ENCODE measurements at regions not wholly inside any gene's neighbourhood (a gene's known extent, or its start where the extent isn't known, plus 50 kb on each side); places are given as distances from the start of the nearest gene placed in this dataset.

DNA sequence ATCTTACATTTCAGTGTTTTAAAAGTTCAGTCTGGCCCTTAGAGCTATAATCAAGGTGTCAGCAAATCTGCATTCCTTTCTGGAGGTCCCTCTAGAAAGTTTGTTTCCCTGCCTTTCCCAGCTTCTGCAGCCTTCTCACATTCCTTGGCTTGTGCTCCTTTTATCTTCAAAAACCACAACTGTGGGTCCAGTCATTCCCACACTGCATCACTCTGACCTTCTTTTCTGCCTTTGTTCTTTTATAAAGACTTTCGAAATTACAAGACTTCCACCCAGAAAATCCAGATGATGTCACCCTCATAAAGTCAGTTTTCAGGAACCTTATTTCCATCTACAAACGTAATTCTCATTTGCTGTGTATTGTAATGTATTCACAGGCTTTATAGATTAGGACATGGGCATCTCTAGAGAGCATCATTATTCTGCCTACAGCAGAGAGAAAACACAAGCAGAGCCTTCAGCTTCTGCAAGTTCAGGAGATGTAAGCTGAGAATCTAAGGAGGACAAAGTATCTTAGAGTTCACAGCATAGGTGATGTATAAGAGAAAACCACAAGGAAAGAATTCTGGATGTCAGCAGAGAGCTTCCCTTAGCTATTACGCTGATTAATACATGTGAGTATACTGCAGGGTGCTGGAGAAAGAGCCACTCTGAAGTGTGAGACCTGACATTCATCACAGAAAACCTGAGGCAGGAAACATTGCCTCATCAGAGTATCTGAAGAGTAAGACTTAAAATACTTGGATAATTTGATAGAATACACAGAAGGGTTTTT, 1100.2 kb downstream of the CBLN2 start:
- no peaks in the 10 kb centered on the region for H3K9me3 ChIP-seq
- intact Hi-C loops (cut with DNase I), result no loop called here
- 36 to 47% methylated on average over 3 of the region's 3 CpGs for WGBS, 2 donors
- no peak overlapping the region for H3K4me3 ChIP-seq
- no peak for DNase-seq
- no peaks in the 10 kb centered on the region for H3K27me3 ChIP-seq
- no peak for ATAC-seq
- TF ChIP-seq, protein P1, sequence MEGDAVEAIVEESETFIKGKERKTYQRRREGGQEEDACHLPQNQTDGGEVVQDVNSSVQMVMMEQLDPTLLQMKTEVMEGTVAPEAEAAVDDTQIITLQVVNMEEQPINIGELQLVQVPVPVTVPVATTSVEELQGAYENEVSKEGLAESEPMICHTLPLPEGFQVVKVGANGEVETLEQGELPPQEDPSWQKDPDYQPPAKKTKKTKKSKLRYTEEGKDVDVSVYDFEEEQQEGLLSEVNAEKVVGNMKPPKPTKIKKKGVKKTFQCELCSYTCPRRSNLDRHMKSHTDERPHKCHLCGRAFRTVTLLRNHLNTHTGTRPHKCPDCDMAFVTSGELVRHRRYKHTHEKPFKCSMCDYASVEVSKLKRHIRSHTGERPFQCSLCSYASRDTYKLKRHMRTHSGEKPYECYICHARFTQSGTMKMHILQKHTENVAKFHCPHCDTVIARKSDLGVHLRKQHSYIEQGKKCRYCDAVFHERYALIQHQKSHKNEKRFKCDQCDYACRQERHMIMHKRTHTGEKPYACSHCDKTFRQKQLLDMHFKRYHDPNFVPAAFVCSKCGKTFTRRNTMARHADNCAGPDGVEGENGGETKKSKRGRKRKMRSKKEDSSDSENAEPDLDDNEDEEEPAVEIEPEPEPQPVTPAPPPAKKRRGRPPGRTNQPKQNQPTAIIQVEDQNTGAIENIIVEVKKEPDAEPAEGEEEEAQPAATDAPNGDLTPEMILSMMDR (IDR thresholded peaks at IDR 0.05), result no peak
- no peak for TF ChIP-seq POLR2A (IDR thresholded peaks at IDR 0.05)
- H3K36me3 ChIP-seq (replicated peaks in 1 of 2; ENCODE audit: insufficient read depth in 1 of 2, low read depth in 2 of 2), result no peaks in the 10 kb centered on the region
- H3K4me1 ChIP-seq, result no peaks in the 10 kb centered on the region
- no peak overlapping the region for H3K27ac ChIP-seq

DNA sequence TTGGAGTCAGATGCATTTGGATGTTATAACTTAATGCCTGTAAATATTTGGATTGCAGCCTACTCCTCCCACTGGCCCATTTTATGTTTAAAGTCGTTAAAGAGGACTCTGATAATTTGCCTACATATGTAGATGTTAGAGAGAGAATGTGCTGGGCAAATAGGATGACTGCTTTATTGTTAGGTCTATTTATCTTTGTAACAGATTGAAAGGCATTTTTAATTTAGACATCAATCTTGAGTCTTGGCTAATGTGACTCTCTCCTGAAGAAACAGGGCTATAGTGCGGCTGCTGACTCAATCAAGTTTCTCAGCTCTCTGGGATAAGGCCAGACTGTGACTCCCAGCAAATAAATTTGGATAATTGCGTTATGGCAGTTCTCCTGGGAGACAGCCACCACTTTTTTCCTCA, 1101.4 kb downstream of the CBLN2 start:
- ATAC-seq (no peak), DNase-seq (no peak)
- intact Hi-C loops (cut with DNase I), result no loop called here
- no peaks in the 10 kb centered on the region for H3K4me1 ChIP-seq
- no peak overlapping the region for H3K4me3 ChIP-seq
- 40 to 46% methylated on average over 3 of the region's 3 CpGs for WGBS, 2 donors
- no peaks in the 10 kb centered on the region for H3K27me3 ChIP-seq
- TF ChIP-seq, protein P1 (IDR thresholded peaks at IDR 0.05), result no peak
- no peak for TF ChIP-seq POLR2A (IDR thresholded peaks at IDR 0.05)
- H3K9me3 ChIP-seq, result no peaks in the 10 kb centered on the region
- H3K27ac ChIP-seq, result no peak overlapping the region
- H3K36me3 ChIP-seq (replicated peaks in 1 of 2; ENCODE audit: insufficient read depth in 1 of 2, low read depth in 2 of 2), result no peaks in the 10 kb centered on the region

DNA sequence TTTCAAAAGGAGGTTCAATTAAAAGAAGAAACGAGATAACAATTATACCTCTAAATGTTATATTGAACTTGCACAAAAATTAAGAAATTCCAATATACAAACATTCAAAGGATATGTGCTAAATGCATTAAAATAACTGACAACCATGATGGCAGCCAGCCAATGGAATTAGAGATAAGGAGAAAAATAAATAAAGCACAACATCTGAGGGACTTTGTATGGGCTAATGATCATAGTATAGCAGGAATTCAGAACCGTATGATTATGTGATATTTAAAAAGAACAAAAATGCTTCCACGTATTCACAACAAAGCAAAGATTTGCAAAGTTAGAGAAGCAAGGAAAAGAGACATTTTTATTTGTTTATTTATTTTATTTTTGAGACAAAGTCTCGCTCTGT, 1103.0 kb downstream of the CBLN2 start:
- ATAC-seq, result no peak
- H3K27ac ChIP-seq, result no peak overlapping the region
- TF ChIP-seq POLR2A (IDR thresholded peaks at IDR 0.05), result no peak
- TF ChIP-seq, protein P1 (IDR thresholded peaks at IDR 0.05), result no peak
- intact Hi-C loops (cut with DNase I), result no loop called here
- H3K9me3 ChIP-seq, result no peaks in the 10 kb centered on the region
- no peak for DNase-seq
- H3K4me3 ChIP-seq, result no peak overlapping the region
- no peaks in the 10 kb centered on the region for H3K36me3 ChIP-seq (replicated peaks in 1 of 2; ENCODE audit: insufficient read depth in 1 of 2, low read depth in 2 of 2)
- 32 to 38% methylated on average over 4 of the region's 4 CpGs for WGBS, 2 donors
- no peaks in the 10 kb centered on the region for H3K27me3 ChIP-seq
- no peaks in the 10 kb centered on the region for H3K4me1 ChIP-seq

DNA sequence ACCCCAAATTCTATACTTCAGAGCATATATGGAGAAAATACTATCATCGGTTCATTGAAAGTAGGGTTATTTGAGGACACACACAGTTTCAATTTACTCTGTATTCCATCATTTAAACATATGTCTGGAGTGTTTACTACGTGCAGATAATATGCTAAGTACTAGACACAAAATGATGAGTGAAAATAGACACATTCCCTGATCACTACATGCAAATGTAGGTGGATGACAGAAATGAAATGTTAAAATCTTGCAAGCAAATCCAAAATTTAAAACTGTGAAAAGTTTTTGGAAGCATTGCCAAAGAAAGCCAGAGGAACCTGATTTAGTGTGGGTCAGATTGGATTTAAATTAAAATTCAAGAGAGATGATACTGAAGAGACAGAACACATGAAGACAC, 1106.6 kb downstream of the CBLN2 start:
- Histone ChIP-seq H3K9me3 (no peaks in the 10 kb centered on the region), H3K27ac (no peak overlapping the region), H3K4me3 (no peak overlapping the region), H3K4me1 (no peaks in the 10 kb centered on the region), H3K36me3 (replicated peaks in 1 of 2; ENCODE audit: insufficient read depth in 1 of 2, low read depth in 2 of 2) (no peaks in the 10 kb centered on the region), H3K27me3 (no peaks in the 10 kb centered on the region)
- no peak for ATAC-seq
- 65 to 72% methylated on average over 2 of the region's 2 CpGs for WGBS, 2 donors
- intact Hi-C loops (cut with DNase I), result no loop called here
- no peak for TF ChIP-seq POLR2A (IDR thresholded peaks at IDR 0.05)
- TF ChIP-seq, protein P1 (IDR thresholded peaks at IDR 0.05), result no peak
- no peak for DNase-seq

DNA sequence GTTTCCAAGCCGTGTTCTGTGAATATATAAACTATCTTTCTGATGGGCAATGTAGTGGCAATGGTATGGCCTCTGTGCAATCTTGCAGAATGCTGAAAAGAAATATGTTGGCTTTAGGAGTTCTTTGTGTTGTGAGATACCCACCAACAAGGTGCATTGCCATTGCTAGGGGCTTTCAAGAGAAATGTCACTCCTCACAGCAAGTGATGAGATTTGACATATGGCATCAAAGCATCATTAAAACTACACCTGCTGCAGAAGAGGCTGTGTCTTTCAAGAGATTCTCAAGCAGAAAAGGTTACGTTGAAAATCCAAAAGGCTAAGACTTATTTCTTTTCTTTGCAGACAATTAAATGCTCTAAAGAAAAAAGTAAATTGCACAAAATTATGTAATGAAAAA, 1110.8 kb downstream of the CBLN2 start:
- intact Hi-C loops (cut with DNase I), result no loop called here
- Histone ChIP-seq H3K27ac (no peak overlapping the region), H3K27me3 (no peaks in the 10 kb centered on the region), H3K9me3 (no peaks in the 10 kb centered on the region), H3K36me3 (replicated peaks in 1 of 2; ENCODE audit: insufficient read depth in 1 of 2, low read depth in 2 of 2) (no peaks in the 10 kb centered on the region), H3K4me1 (no peaks in the 10 kb centered on the region), H3K4me3 (no peak overlapping the region)
- DNase-seq (no peak), ATAC-seq (no peak)
- WGBS, 2 donors, result 54 to 72% methylated on average over 2 of the region's 2 CpGs
- no peak for TF ChIP-seq POLR2A (IDR thresholded peaks at IDR 0.05)
- TF ChIP-seq, protein P1 (IDR thresholded peaks at IDR 0.05), result no peak
